SKM-1 (cell line): ENCODE measurements at regions not wholly inside any gene's neighbourhood (a gene's known extent, or its start where the extent isn't known, plus 50 kb on each side); places are given as distances from the start of the nearest gene placed in this dataset.
"Not testable (repeated sequence)": the region's sequence is repeated elsewhere in the genome, so short reads cannot be mapped to it uniquely, and the experiment has no call there.

Source experiments
- DNase-seq: peaks from one replicate; lab custom pipeline; 2025; ENCODE audit not compliant: unreplicated experiment; lab: John Stamatoyannopoulos, UW

GRCh38 chr2:131636704-131637308 lies 109.1 kb downstream of the CCDC74A start:
- not testable (repeated sequence) for DNase-seq

GRCh38 chr2:131639001-131639620 lies 111.4 kb downstream of the CCDC74A start:
- not testable (repeated sequence) for DNase-seq

GRCh38 chr2:131641414-131642206 lies 113.9 kb downstream of the CCDC74A start:
- DNase-seq: peak; percentile 76

GRCh38 chr2:131643180-131643579 lies 115.5 kb downstream of the CCDC74A start:
- not testable (repeated sequence) for DNase-seq

- no peak for DNase-seq
These were observed 117.6 kb downstream of the CCDC74A start for GRCh38 chr2:131645177-131645765.

- not testable (repeated sequence) for DNase-seq
These were observed 118.5 kb downstream of the CCDC74A start for GRCh38 chr2:131646220-131646619.

- DNase-seq: no peak
These were observed 119.1 kb downstream of the CCDC74A start for GRCh38 chr2:131646669-131647297.

- DNase-seq: not testable (repeated sequence)
These were observed 120.9 kb downstream of the CCDC74A start for GRCh38 chr2:131648565-131648964.

GRCh38 chr2:131652246-131652645 lies 124.6 kb downstream of the CCDC74A start:
- DNase-seq: not testable (repeated sequence)

- not testable (repeated sequence) for DNase-seq
These were observed 126.4 kb downstream of the CCDC74A start for GRCh38 chr2:131654107-131654506.

- DNase-seq: no peak
These were observed 129.3 kb downstream of the CCDC74A start for GRCh38 chr2:131656816-131657633.

GRCh38 chr2:131657895-131658768 lies 130.4 kb downstream of the CCDC74A start:
- DNase-seq: no peak

- no peak for DNase-seq
These were observed 131.1 kb downstream of the CCDC74A start for GRCh38 chr2:131658769-131659131.

GRCh38 chr2:131659168-131659572 lies 131.5 kb downstream of the CCDC74A start:
- DNase-seq: no peak

GRCh38 chr2:131661101-131661782 lies 133.6 kb downstream of the CCDC74A start:
- DNase-seq: not testable (repeated sequence)

GRCh38 chr2:131661884-131662535 lies 134.3 kb downstream of the CCDC74A start:
- not testable (repeated sequence) for DNase-seq

GRCh38 chr2:131663501-131663900 lies 135.8 kb downstream of the CCDC74A start:
- not testable (repeated sequence) for DNase-seq

- DNase-seq: peak; percentile 33
These were observed 138.0 kb downstream of the CCDC74A start for GRCh38 chr2:131665716-131666115.
